Fibroblast of lung (primary cell): ENCODE measurements at regions not wholly inside any gene's neighbourhood (a gene's known extent, or its start where the extent isn't known, plus 50 kb on each side); places are given as distances from the start of the nearest gene placed in this dataset.

Source experiments
- DNase-seq, 2 donors: peaks; one replicate each; pipeline versions ENCODE4 v3.0.0 to v3.0.0-alpha.2; 2010; ENCODE audit warnings: low read depth in 2 of 2
- H2AFZ ChIP-seq: 2 replicates; pipeline ENCODE4 v1.5.1; 2012; ENCODE audit warnings: low read length, control low read depth, inconsistent platforms
- H3K27ac ChIP-seq: 2 replicates; pipeline ENCODE4 v1.5.1; 2011; ENCODE audit warnings: low read length, control low read depth; ENCODE audit not compliant: insufficient read depth
- H3K27me3 ChIP-seq: 2 replicates; pipeline ENCODE4 v1.5.1; 2011; ENCODE audit warnings: mild to moderate bottlenecking, low read length; ENCODE audit not compliant: control insufficient read depth, insufficient read depth
- H3K36me3 ChIP-seq: 2 replicates; pipeline ENCODE4 v1.5.1; 2011; ENCODE audit warnings: low read length; ENCODE audit not compliant: control insufficient read depth, insufficient read depth
- H3K4me1 ChIP-seq: 2 replicates; pipeline ENCODE4 v1.5.1; 2011; ENCODE audit warnings: low read length; ENCODE audit not compliant: control insufficient read depth, insufficient read depth; ENCODE audit errors: extremely low read depth
- H3K4me2 ChIP-seq: 2 replicates; pipeline ENCODE4 v1.5.1; 2011; ENCODE audit warnings: low read length, control low read depth; ENCODE audit not compliant: insufficient read depth; ENCODE audit errors: extremely low read depth
- H3K4me3 ChIP-seq, 4 experiments: fragments of 200-600 bp in 1 of 4; sonication (generic) in 1 of 4; replicated peaks in 1 of 4; 2 replicates each; pipeline ENCODE4 v1.5.1; 2011 to 2016; ENCODE audit warnings: low read length in 4 of 4, low read depth in 3 of 4, mild to moderate bottlenecking in 3 of 4, control low read depth in 2 of 4, inconsistent platforms in 1 of 4, mixed read lengths in 1 of 4; ENCODE audit not compliant: insufficient read depth in 1 of 4; ENCODE audit errors: control extremely low read depth in 1 of 4
- H3K79me2 ChIP-seq: 2 replicates; pipeline ENCODE4 v1.5.1; 2012; ENCODE audit warnings: mild to moderate bottlenecking, low read length, inconsistent platforms; ENCODE audit not compliant: control insufficient read depth, insufficient read depth
- H3K9ac ChIP-seq: 2 replicates; pipeline ENCODE4 v1.5.1; 2011; ENCODE audit warnings: mild to moderate bottlenecking, low read length, control low read depth; ENCODE audit not compliant: insufficient read depth
- H3K9me3 ChIP-seq: 2 replicates; pipeline ENCODE4 v1.5.1; 2012; ENCODE audit warnings: low read depth, low read length; ENCODE audit not compliant: control insufficient read depth, insufficient read depth
- H4K20me1 ChIP-seq: 2 replicates; pipeline ENCODE4 v1.5.1; 2011; ENCODE audit warnings: low read length; ENCODE audit not compliant: control insufficient read depth, insufficient read depth; ENCODE audit errors: extremely low read depth
- EZH2 ChIP-seq: IDR thresholded peaks from 2 replicates; pipeline ENCODE4 v1.5.1; 2012; ENCODE audit warnings: low read length, control low read depth, mild to moderate bottlenecking; ENCODE audit errors: missing control alignments
- TF ChIP-seq, protein P1 (sequence below), 2 donors: IDR thresholded peaks in 1 of 2; conservative IDR thresholded peaks in 1 of 2; 1 replicate in 1 of 2; 2 replicates in 1 of 2; pipeline ENCODE4 v1.5.1; 2011 to 2012; ENCODE audit warnings: low read length in 2 of 2, control low read depth in 1 of 2, inconsistent platforms in 1 of 2, low read depth in 1 of 2, mild to moderate bottlenecking in 1 of 2

DNA sequence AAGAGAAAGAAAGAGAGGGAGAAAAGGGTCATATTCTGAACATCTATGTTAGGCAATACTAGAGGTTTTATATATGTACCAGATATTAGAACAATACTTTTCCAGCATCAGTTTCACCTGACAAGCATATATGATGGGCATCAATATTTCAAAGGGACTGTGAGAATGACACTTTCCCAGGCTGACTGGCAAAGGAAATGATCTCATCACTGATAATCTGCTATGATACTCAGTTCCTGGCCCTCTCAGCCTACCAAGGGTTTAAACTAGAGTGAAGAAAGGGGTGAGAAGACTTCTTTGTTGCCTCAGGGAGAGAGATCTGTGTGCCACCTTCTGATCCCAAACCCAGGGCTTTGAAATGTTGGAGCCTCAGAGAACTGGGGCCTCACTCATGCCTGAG is 183.5 kb downstream of the TTC8 start:
- Histone ChIP-seq H2AFZ (no peak overlapping the region), H3K4me3 (no peak overlapping the region), H3K4me2 (no peak overlapping the region), H3K79me2 (no peaks in the 10 kb centered on the region), H3K27ac (no peak overlapping the region), H3K9me3 (no peaks in the 10 kb centered on the region), H3K9ac (no peak overlapping the region), H3K27me3 (no peaks in the 10 kb centered on the region), H3K4me1 (no peaks in the 10 kb centered on the region), H4K20me1 (no peaks in the 10 kb centered on the region), H3K36me3 (no peaks in the 10 kb centered on the region)
- no peak for TF ChIP-seq EZH2
- TF ChIP-seq, protein P1, sequence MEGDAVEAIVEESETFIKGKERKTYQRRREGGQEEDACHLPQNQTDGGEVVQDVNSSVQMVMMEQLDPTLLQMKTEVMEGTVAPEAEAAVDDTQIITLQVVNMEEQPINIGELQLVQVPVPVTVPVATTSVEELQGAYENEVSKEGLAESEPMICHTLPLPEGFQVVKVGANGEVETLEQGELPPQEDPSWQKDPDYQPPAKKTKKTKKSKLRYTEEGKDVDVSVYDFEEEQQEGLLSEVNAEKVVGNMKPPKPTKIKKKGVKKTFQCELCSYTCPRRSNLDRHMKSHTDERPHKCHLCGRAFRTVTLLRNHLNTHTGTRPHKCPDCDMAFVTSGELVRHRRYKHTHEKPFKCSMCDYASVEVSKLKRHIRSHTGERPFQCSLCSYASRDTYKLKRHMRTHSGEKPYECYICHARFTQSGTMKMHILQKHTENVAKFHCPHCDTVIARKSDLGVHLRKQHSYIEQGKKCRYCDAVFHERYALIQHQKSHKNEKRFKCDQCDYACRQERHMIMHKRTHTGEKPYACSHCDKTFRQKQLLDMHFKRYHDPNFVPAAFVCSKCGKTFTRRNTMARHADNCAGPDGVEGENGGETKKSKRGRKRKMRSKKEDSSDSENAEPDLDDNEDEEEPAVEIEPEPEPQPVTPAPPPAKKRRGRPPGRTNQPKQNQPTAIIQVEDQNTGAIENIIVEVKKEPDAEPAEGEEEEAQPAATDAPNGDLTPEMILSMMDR (conservative IDR thresholded peaks at IDR 0.05 in 1 of 2, IDR thresholded peaks at IDR 0.05 in 1 of 2; ENCODE audit: low read depth in 1 of 2, low read length in 2 of 2) = no peak
- no peak for DNase-seq

DNA sequence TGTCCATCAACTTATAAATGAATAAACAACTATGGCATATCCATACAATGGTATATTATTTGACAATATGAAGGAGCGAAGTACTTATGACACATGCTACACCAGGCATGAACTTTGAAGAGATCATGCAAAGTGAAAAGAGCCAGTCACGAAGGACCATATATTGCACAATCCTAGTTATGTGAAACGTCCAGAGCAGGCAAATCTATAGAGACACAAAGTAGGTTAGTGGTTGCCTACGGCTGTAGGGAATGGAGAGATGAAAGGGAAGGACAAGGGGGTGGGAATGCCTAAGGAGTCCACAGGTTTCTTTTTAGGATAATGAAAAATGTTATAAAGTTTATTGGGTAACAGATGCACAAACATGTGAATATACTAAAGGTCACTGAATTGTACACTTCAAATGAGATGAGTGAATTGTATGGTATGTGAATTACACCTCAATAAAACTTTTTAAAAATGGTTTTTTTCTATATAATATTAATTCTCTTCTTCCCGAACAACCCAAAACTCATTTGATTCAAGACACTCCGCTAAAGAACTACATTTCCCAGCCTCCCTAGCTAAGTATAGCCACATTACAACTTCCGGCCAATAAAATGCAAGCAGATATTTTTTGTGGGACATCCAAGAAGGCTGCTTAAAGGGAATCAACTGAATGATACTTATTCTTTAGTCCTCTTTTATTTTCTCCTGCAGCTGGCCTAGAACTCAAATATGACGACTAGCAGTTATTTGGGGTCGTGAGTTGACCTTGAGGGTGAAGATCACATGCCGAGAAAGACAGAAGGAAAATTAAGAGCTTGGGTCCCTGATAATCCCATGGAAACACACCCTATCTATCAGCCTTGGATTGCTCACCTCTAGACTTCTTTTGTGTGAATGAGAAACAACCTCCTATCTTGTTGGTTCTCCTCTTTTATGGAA is 187.2 kb downstream of the TTC8 start:
- Histone ChIP-seq H2AFZ (peak overlapping the region; percentile 53), H3K27ac (no peak overlapping the region), H4K20me1 (no peaks in the 10 kb centered on the region), H3K4me2 (no peak overlapping the region), H3K9me3 (no peaks in the 10 kb centered on the region), H3K4me3 (peak overlapping the region in 1 of 4 experiments; percentile 19), H3K9ac (no peak overlapping the region), H3K36me3 (no peaks in the 10 kb centered on the region), H3K27me3 (no peaks in the 10 kb centered on the region), H3K4me1 (no peaks in the 10 kb centered on the region), H3K79me2 (no peaks in the 10 kb centered on the region)
- DNase-seq = peak in 1 of 2 donors; percentile 11
- TF ChIP-seq EZH2 = no peak
- TF ChIP-seq, protein P1 (conservative IDR thresholded peaks at IDR 0.05 in 1 of 2, IDR thresholded peaks at IDR 0.05 in 1 of 2; ENCODE audit: low read depth in 1 of 2, low read length in 2 of 2) = no peak

DNA sequence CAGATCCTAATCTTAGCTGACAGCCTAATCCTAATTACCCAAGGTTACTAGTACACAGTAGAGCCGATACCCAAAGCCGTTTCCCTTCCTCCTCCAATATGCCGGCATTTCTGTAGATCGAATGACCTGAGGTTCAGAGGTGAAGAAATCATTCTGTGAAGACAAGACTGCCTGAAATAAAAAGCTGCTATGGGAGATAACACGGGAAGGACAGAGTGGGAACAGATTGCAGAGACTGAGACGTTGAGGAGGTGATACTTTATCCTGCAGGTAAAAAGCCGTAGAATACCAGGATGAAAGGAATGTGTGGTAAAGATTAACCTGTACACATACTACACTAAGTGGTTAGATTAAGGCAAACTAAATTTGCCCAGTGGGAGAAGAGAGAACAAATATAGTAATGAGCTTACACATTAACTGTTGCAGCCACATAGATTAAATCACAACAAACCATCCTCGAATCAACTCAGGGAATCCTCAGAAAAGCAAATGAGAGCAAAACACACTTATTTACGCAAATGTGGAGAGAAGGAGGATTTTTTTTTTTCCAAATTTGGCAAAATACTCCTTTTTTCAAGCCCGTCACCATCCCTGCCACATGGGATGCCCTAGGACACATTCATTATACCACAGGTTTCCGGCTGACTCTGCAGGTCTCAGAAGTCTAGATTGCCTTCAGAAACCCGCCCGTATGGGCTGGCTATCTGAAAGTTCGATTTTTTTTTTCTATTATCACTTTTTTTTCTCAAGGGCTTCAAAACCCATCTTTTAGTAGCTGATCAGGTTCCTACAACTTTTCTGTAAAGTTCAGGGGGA is 188.0 kb downstream of the TTC8 start:
- no peaks in the 10 kb centered on the region for H4K20me1 ChIP-seq
- no peaks in the 10 kb centered on the region for H3K9me3 ChIP-seq
- H3K27me3 ChIP-seq = no peaks in the 10 kb centered on the region
- no peak overlapping the region for H3K4me3 ChIP-seq
- H3K79me2 ChIP-seq = no peaks in the 10 kb centered on the region
- H3K9ac ChIP-seq = no peak overlapping the region
- H3K4me2 ChIP-seq = no peak overlapping the region
- no peak for DNase-seq
- H3K36me3 ChIP-seq = no peaks in the 10 kb centered on the region
- no peaks in the 10 kb centered on the region for H3K4me1 ChIP-seq
- no peak overlapping the region for H3K27ac ChIP-seq
- no peak for TF ChIP-seq EZH2
- TF ChIP-seq, protein P1 (conservative IDR thresholded peaks at IDR 0.05 in 1 of 2, IDR thresholded peaks at IDR 0.05 in 1 of 2; ENCODE audit: low read depth in 1 of 2, low read length in 2 of 2) = no peak
- H2AFZ ChIP-seq = peak overlapping the region; percentile 53
